Peyer's patch (tissue), 4 donors: ENCODE measurements at regions not wholly inside any gene's neighbourhood (a gene's known extent, or its start where the extent isn't known, plus 50 kb on each side); places are given as distances from the start of the nearest gene placed in this dataset.

Source experiments
- DNase-seq, 3 donors: peaks; one replicate each; pipeline ENCODE4 v3.0.0-alpha.2; 2017 to 2019
- H3K27ac ChIP-seq, 4 donors: fragments of 200-600 bp; sonication (generic); one replicate each; pipeline ENCODE4 v1.5.1; 2016 to 2019
- H3K27me3 ChIP-seq, 2 donors: fragments of 200-600 bp; sonication (generic); one replicate each; pipeline ENCODE4 v1.5.1; 2019
- H3K36me3 ChIP-seq, 3 donors: fragments of 200-600 bp; sonication (generic); one replicate each; pipeline ENCODE4 v1.5.1; 2016 to 2019
- H3K4me1 ChIP-seq, 4 donors: fragments of 200-600 bp; sonication (generic); one replicate each; pipeline ENCODE4 v1.5.1; 2016 to 2019
- H3K4me3 ChIP-seq, 4 donors: fragments of 200-600 bp; sonication (generic); 1 replicate in 3 of 4; 2 replicates in 1 of 4; pipeline ENCODE4 v1.5.1; 2016 to 2019; ENCODE audit warnings: mild to moderate bottlenecking in 1 of 4
- H3K9me3 ChIP-seq, 4 donors: fragments of 200-600 bp; sonication (generic); one replicate each; pipeline ENCODE4 v1.5.1; 2016 to 2019; ENCODE audit warnings: mild to moderate bottlenecking in 1 of 4
- CTCF ChIP-seq, 6 experiments: fragments of 450-650 bp in 4 of 6; fragments of 200-600 bp in 2 of 6; sonication (generic) in 1 of 6; IDR thresholded peaks; one replicate each; pipeline ENCODE4 v1.5.1; 2017 to 2019; ENCODE audit warnings: antibody characterized with exemption in 6 of 6, mild to moderate bottlenecking in 3 of 6, moderate library complexity in 1 of 6
- POLR2A ChIP-seq, 2 donors: fragments of 450-650 bp; IDR thresholded peaks; one replicate each; pipeline ENCODE4 v1.5.1; 2017; ENCODE audit warnings: antibody characterized with exemption in 2 of 2, mild to moderate bottlenecking in 2 of 2, moderate library complexity in 2 of 2

GRCh38 chr10:112071596-112072133 is 111.9 kb downstream of the GPAM start:
- H3K4me3 ChIP-seq: no peak overlapping the region
- DNase-seq: no peak
- H3K36me3 ChIP-seq: no peaks in the 10 kb centered on the region
- no peak overlapping the region for H3K27ac ChIP-seq
- H3K9me3 ChIP-seq: no peaks in the 10 kb centered on the region
- no peak for TF ChIP-seq POLR2A (IDR thresholded peaks at IDR 0.05)
- no peak for TF ChIP-seq CTCF (IDR thresholded peaks at IDR 0.05)
- H3K27me3 ChIP-seq: no peaks in the 10 kb centered on the region
- no peaks in the 10 kb centered on the region for H3K4me1 ChIP-seq

- H3K4me3 ChIP-seq: no peak overlapping the region
- no peak overlapping the region for H3K27ac ChIP-seq
- H3K4me1 ChIP-seq: no peaks in the 10 kb centered on the region
- H3K27me3 ChIP-seq: no peaks in the 10 kb centered on the region
- TF ChIP-seq POLR2A (IDR thresholded peaks at IDR 0.05) (no peak), CTCF (IDR thresholded peaks at IDR 0.05) (no peak)
- no peaks in the 10 kb centered on the region for H3K9me3 ChIP-seq
- DNase-seq: no peak
- H3K36me3 ChIP-seq: no peaks in the 10 kb centered on the region
Measured at GRCh38 chr10:112078003-112078402, 105.6 kb downstream of the GPAM start.

GRCh38 chr10:112080231-112080630 is 103.3 kb downstream of the GPAM start:
- no peaks in the 10 kb centered on the region for H3K4me1 ChIP-seq
- no peaks in the 10 kb centered on the region for H3K9me3 ChIP-seq
- no peak overlapping the region for H3K4me3 ChIP-seq
- H3K27me3 ChIP-seq: no peaks in the 10 kb centered on the region
- TF ChIP-seq POLR2A (IDR thresholded peaks at IDR 0.05) (no peak), CTCF (IDR thresholded peaks at IDR 0.05) (no peak)
- H3K27ac ChIP-seq: no peak overlapping the region
- no peaks in the 10 kb centered on the region for H3K36me3 ChIP-seq
- no peak for DNase-seq

GRCh38 chr10:112082120-112082519 is 101.4 kb downstream of the GPAM start:
- Histone ChIP-seq H3K36me3 (no peaks in the 10 kb centered on the region), H3K27me3 (no peaks in the 10 kb centered on the region), H3K4me3 (no peak overlapping the region), H3K4me1 (no peaks in the 10 kb centered on the region), H3K9me3 (no peaks in the 10 kb centered on the region), H3K27ac (no peak overlapping the region)
- no peak for TF ChIP-seq CTCF (IDR thresholded peaks at IDR 0.05)
- no peak for TF ChIP-seq POLR2A (IDR thresholded peaks at IDR 0.05)
- no peak for DNase-seq

- TF ChIP-seq POLR2A (IDR thresholded peaks at IDR 0.05) (no peak), CTCF (IDR thresholded peaks at IDR 0.05) (no peak)
- H3K4me1 ChIP-seq: no peaks in the 10 kb centered on the region
- no peak overlapping the region for H3K27ac ChIP-seq
- H3K36me3 ChIP-seq: no peaks in the 10 kb centered on the region
- H3K27me3 ChIP-seq: no peaks in the 10 kb centered on the region
- DNase-seq: no peak
- no peak overlapping the region for H3K4me3 ChIP-seq
- no peaks in the 10 kb centered on the region for H3K9me3 ChIP-seq
Measured at GRCh38 chr10:112083472-112083871, 100.1 kb downstream of the GPAM start.

- H3K36me3 ChIP-seq: no peaks in the 10 kb centered on the region
- no peak for TF ChIP-seq CTCF (IDR thresholded peaks at IDR 0.05)
- TF ChIP-seq POLR2A (IDR thresholded peaks at IDR 0.05): no peak
- DNase-seq: no peak
- no peaks in the 10 kb centered on the region for H3K4me1 ChIP-seq
- H3K4me3 ChIP-seq: no peak overlapping the region
- H3K27ac ChIP-seq: no peak overlapping the region
- H3K9me3 ChIP-seq: no peaks in the 10 kb centered on the region
- H3K27me3 ChIP-seq: no peaks in the 10 kb centered on the region
Measured at GRCh38 chr10:112087953-112088456, 95.6 kb downstream of the GPAM start.
